GM21423 (cell line): ENCODE measurements at regions not wholly inside any gene's neighbourhood (a gene's known extent, or its start where the extent isn't known, plus 50 kb on each side); places are given as distances from the start of the nearest gene placed in this dataset.

Experiments used
- ATAC-seq: cut with Tn5 transposase; IDR thresholded peaks from one replicate; pipeline ENCODE4 v1.9.1; 2021; ENCODE audit warnings: mild to moderate bottlenecking, moderate library complexity; ENCODE audit not compliant: unreplicated experiment

GRCh38 chr9:107386396-107386795, 103.2 kb downstream of the KLF4 start:
- no peak for ATAC-seq
